D721Med (cell line): ENCODE measurements at regions not wholly inside any gene's neighbourhood (a gene's known extent, or its start where the extent isn't known, plus 50 kb on each side); places are given as distances from the start of the nearest gene placed in this dataset.

Experiments
- DNase-seq: peaks from one replicate; pipeline ENCODE4 v3.0.0; 2011; ENCODE audit warnings: low spot score; ENCODE audit not compliant: insufficient read length
- FAIRE-seq: peaks from 2 replicates; lab custom pipeline; 2011; peaks lifted over from hg19 to GRCh38; lab: Jason Lieb, UNC
- CTCF ChIP-seq: IDR thresholded peaks from 2 replicates; pipeline ENCODE4 v1.5.1; 2012; ENCODE audit warnings: mild to moderate bottlenecking, control low read depth; ENCODE audit not compliant: insufficient read depth; ENCODE audit errors: missing control alignments

GRCh38 chr5:125326150-125326510 lies 579.7 kb upstream of the ZNF608 start:
- no peak for FAIRE-seq
- no peak for DNase-seq
- TF ChIP-seq CTCF: no peak

GRCh38 chr5:125327676-125328075 lies 581.2 kb upstream of the ZNF608 start:
- TF ChIP-seq CTCF: no peak
- FAIRE-seq: no peak
- DNase-seq: no peak

- DNase-seq (no peak), FAIRE-seq (no peak)
- TF ChIP-seq CTCF: no peak
These were observed 585.7 kb upstream of the ZNF608 start for GRCh38 chr5:125331987-125332598.

- DNase-seq (no peak), FAIRE-seq (no peak)
- TF ChIP-seq CTCF: no peak
These were observed 587.0 kb upstream of the ZNF608 start for GRCh38 chr5:125333416-125333815.

- FAIRE-seq (no peak), DNase-seq (no peak)
- no peak for TF ChIP-seq CTCF
These were observed 590.0 kb upstream of the ZNF608 start for GRCh38 chr5:125336401-125336800.

GRCh38 chr5:125337294-125337693 lies 590.9 kb upstream of the ZNF608 start:
- TF ChIP-seq CTCF: no peak
- FAIRE-seq (no peak), DNase-seq (no peak)

- no peak for FAIRE-seq
- no peak for DNase-seq
- no peak for TF ChIP-seq CTCF
These were observed 592.2 kb upstream of the ZNF608 start for GRCh38 chr5:125338440-125339174.
